HUES64 (cell line): ENCODE measurements at regions not wholly inside any gene's neighbourhood (a gene's known extent, or its start where the extent isn't known, plus 50 kb on each side); places are given as distances from the start of the nearest gene placed in this dataset.

ENCODE experiments used
- H3K27ac ChIP-seq: 2 replicates; pipeline ENCODE4 v1.7.0; 2013; ENCODE audit warnings: low read depth, low read length, inconsistent platforms
- H3K27me3 ChIP-seq: 2 replicates; pipeline ENCODE4 v1.6.1; 2013; ENCODE audit warnings: mild to moderate bottlenecking, low read length; ENCODE audit not compliant: insufficient read depth
- H3K36me3 ChIP-seq: 2 replicates; pipeline ENCODE4 v1.6.1; 2013; ENCODE audit warnings: mild to moderate bottlenecking, low read length; ENCODE audit not compliant: insufficient read depth
- H3K4me1 ChIP-seq: 2 replicates; pipeline ENCODE4 v1.6.1; 2013; ENCODE audit warnings: mild to moderate bottlenecking, low read length, moderate library complexity; ENCODE audit not compliant: insufficient read depth
- H3K4me3 ChIP-seq: 2 replicates; pipeline ENCODE4 v1.5.1; 2013; ENCODE audit warnings: mild to moderate bottlenecking, low read length, moderate library complexity
- H3K9ac ChIP-seq: 2 replicates; pipeline ENCODE4 v1.6.1; 2013; ENCODE audit warnings: mild to moderate bottlenecking, low read depth, low read length
- H3K9me3 ChIP-seq: 2 replicates; pipeline ENCODE4 v1.6.1; 2013; ENCODE audit warnings: low read depth, low read length; ENCODE audit not compliant: insufficient read depth
- WGBS: fragments of 150-250, 120-280 bp; methylation state at CpG from one replicate; pipeline ENCODE4 v1.1.7; 2013; ENCODE audit warnings: missing lambda C conversion rate; 5-methylcytosine and 5-hydroxymethylcytosine counted together

DNA sequence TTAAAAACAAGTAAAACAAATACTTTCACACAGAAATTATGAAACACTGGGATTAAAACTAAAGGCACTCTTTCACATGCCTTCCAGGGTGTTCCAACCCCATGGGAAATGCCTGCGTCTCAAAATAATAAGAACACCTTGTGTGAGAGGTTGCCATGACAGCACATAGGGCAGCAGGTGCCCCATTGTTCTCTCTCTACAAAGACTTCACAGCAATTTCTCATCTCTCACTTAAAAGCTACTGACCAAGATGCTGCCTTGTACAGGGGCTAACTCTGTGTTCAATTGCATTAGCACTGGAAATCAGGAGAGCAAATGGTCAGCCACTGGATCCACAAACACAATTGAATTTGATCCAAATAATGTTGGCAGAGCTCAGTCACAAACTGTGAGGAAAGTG, 102.5 kb upstream of the GALNTL6 start:
- Histone ChIP-seq H3K36me3 (no peaks in the 10 kb centered on the region), H3K9me3 (peaks cover 2% of the 10 kb centered on the region; the same call in 1 of the 2 replicates), H3K4me1 (no peaks in the 10 kb centered on the region), H3K9ac (no peak overlapping the region), H3K27me3 (no peaks in the 10 kb centered on the region), H3K4me3 (no peak overlapping the region), H3K27ac (no peak overlapping the region)
- 97% methylated on average over 1 of the region's 1 CpG for WGBS

- H3K9ac ChIP-seq, result no peak overlapping the region
- 96% methylated on average over 4 of the region's 4 CpGs for WGBS
Observed at GRCh38 chr4:171676555-171677215, 136.5 kb upstream of the GALNTL6 start.

GRCh38 chr4:171674781-171675180, 138.4 kb upstream of the GALNTL6 start:
- H3K27ac ChIP-seq, result no peak overlapping the region
- no peaks in the 10 kb centered on the region for H3K36me3 ChIP-seq
- 98% methylated on average over 11 of the region's 11 CpGs for WGBS
- H3K9ac ChIP-seq, result no peak overlapping the region
- no peak overlapping the region for H3K4me3 ChIP-seq
- no peaks in the 10 kb centered on the region for H3K9me3 ChIP-seq
- no peaks in the 10 kb centered on the region; the same call in 1 of the 2 replicates for H3K4me1 ChIP-seq
- no peaks in the 10 kb centered on the region for H3K27me3 ChIP-seq

More at GRCh38 chr4:171676555-171677215, 136.5 kb upstream of the GALNTL6 start:
- Histone ChIP-seq H3K4me1 (no peaks in the 10 kb centered on the region; the same call in 1 of the 2 replicates), H3K4me3 (no peak overlapping the region), H3K36me3 (no peaks in the 10 kb centered on the region), H3K27ac (no peak overlapping the region), H3K9me3 (no peaks in the 10 kb centered on the region), H3K27me3 (no peaks in the 10 kb centered on the region)

- WGBS, result 94% methylated on average over 3 of the region's 3 CpGs
- no peaks in the 10 kb centered on the region for H3K9me3 ChIP-seq
- H3K9ac ChIP-seq, result no peak overlapping the region
- no peaks in the 10 kb centered on the region; the same call in 1 of the 2 replicates for H3K4me1 ChIP-seq
- H3K4me3 ChIP-seq, result no peak overlapping the region
- no peak overlapping the region for H3K27ac ChIP-seq
- no peaks in the 10 kb centered on the region for H3K36me3 ChIP-seq
- H3K27me3 ChIP-seq, result no peaks in the 10 kb centered on the region
Observed at GRCh38 chr4:171668403-171668802, 144.8 kb upstream of the GALNTL6 start.

DNA sequence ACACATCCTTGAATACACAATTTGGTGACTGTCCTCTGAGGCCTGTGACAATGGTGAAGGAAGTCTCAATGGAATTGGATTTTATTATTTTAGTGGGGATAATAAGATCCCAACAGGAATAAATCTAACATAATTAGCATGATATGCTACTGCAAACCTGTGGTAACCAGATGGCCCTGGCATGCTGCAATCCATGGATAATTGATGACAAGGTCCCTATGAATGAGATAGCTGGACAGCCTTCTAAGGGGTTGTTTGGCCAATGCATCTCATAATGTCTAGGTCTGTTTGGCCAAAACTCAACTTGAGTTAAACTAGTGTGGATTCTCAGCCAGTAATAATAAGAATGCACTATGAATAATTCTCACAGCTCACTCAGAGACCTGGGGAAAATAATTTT, 145.3 kb upstream of the GALNTL6 start:
- Histone ChIP-seq H3K9me3 (no peaks in the 10 kb centered on the region), H3K27me3 (no peaks in the 10 kb centered on the region), H3K4me3 (no peak overlapping the region), H3K9ac (no peak overlapping the region), H3K4me1 (no peaks in the 10 kb centered on the region), H3K27ac (no peak overlapping the region), H3K36me3 (no peaks in the 10 kb centered on the region)

DNA sequence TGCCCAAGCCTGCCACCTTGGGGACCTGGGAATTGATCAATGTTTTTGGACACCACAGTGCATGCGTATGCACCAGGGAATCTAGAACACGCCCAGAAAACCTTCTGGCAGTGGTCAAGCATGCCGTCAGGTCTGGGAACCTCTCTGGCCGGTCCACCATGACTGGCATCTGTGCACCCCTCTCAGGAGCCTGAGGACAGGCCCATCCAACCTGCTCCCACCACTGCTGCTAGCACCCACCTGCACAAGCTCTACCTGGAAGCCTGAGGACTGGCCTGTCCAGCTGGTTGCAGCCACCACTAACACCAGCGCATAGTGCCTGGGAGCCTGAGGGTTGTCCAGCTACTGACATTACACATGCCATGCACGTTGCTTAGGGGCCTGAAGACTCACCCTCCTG, 162.1 kb upstream of the GALNTL6 start:
- no peak overlapping the region for H3K9ac ChIP-seq
- H3K36me3 ChIP-seq, result no peaks in the 10 kb centered on the region
- no peaks in the 10 kb centered on the region for H3K27me3 ChIP-seq
- WGBS, result 93% methylated on average over 6 of the region's 6 CpGs
- H3K4me1 ChIP-seq, result no peaks in the 10 kb centered on the region
- no peaks in the 10 kb centered on the region for H3K9me3 ChIP-seq
- no peak overlapping the region for H3K27ac ChIP-seq
- H3K4me3 ChIP-seq, result no peak overlapping the region

GRCh38 chr4:171650543-171650942, 162.7 kb upstream of the GALNTL6 start:
- Histone ChIP-seq H3K27me3 (no peaks in the 10 kb centered on the region), H3K9me3 (no peaks in the 10 kb centered on the region), H3K4me3 (no peak overlapping the region), H3K27ac (no peak overlapping the region), H3K36me3 (no peaks in the 10 kb centered on the region), H3K9ac (no peak overlapping the region), H3K4me1 (no peaks in the 10 kb centered on the region)
- WGBS, result 80% methylated on average over 2 of the region's 2 CpGs

DNA sequence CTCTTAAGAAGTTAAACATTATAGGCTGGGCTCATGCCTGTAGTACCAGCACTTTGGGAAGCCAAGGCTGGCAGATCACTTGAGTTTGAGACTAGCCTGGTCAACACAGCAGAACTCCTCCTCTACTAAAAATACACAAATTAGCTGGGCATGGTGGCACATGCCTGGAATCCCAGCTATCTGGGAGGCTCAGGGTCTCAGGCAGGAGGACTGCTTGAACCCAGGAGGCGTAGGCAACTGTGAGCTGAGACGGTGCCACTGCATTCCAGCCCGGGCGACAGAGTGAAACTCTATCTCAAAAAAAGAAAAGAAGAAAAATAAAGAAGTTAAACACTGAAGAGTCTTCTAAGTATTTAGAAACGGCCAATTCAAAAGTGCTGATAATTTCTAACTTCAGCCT, 164.3 kb upstream of the GALNTL6 start:
- no peak overlapping the region for H3K27ac ChIP-seq
- H3K9me3 ChIP-seq, result no peaks in the 10 kb centered on the region
- H3K27me3 ChIP-seq, result no peaks in the 10 kb centered on the region
- no peak overlapping the region for H3K4me3 ChIP-seq
- no peak overlapping the region for H3K9ac ChIP-seq
- no peaks in the 10 kb centered on the region for H3K4me1 ChIP-seq
- no peaks in the 10 kb centered on the region for H3K36me3 ChIP-seq
- WGBS, result 92% methylated on average over 5 of the region's 5 CpGs

DNA sequence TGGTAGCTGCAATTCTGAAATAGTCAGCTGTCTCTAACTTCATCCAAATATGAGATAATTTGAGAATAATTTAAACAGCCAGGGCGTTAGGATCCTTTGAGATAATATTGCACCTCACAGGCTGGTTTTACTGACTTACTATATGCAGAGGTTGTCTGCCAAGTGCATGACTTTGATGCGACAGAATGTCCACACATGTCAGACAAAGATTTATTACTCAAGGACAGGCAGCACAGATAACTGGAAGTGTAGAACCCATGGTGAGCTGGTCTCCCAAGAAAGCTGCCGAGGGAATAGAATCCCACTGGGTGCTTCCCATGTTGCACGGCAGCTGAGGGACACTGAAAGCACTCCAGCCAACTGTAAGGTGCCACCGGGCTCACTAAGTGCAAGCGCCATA, 166.2 kb upstream of the GALNTL6 start:
- no peaks in the 10 kb centered on the region for H3K27me3 ChIP-seq
- no peaks in the 10 kb centered on the region for H3K36me3 ChIP-seq
- no peaks in the 10 kb centered on the region for H3K4me1 ChIP-seq
- H3K9ac ChIP-seq, result no peak overlapping the region
- H3K27ac ChIP-seq, result no peak overlapping the region
- WGBS, result 93% methylated on average over 6 of the region's 6 CpGs
- H3K4me3 ChIP-seq, result no peak overlapping the region
- H3K9me3 ChIP-seq, result no peaks in the 10 kb centered on the region

GRCh38 chr4:171644430-171645057, 168.7 kb upstream of the GALNTL6 start:
- Histone ChIP-seq H3K27me3 (no peaks in the 10 kb centered on the region), H3K4me1 (no peaks in the 10 kb centered on the region), H3K27ac (no peak overlapping the region), H3K9me3 (no peaks in the 10 kb centered on the region), H3K4me3 (no peak overlapping the region), H3K36me3 (no peaks in the 10 kb centered on the region), H3K9ac (no peak overlapping the region)
- 88% methylated on average over 6 of the region's 7 CpGs for WGBS

- H3K36me3 ChIP-seq, result no peaks in the 10 kb centered on the region
- H3K9ac ChIP-seq, result no peak overlapping the region
- H3K4me1 ChIP-seq, result no peaks in the 10 kb centered on the region
- WGBS, result 96% methylated on average over 5 of the region's 5 CpGs
- H3K4me3 ChIP-seq, result no peak overlapping the region
- H3K27ac ChIP-seq, result no peak overlapping the region
- no peaks in the 10 kb centered on the region for H3K27me3 ChIP-seq
- no peaks in the 10 kb centered on the region for H3K9me3 ChIP-seq
Observed at GRCh38 chr4:171639540-171639939, 173.7 kb upstream of the GALNTL6 start.
